Urinary bladder (tissue), 3 donors: ENCODE measurements at regions not wholly inside any gene's neighbourhood (a gene's known extent, or its start where the extent isn't known, plus 50 kb on each side); places are given as distances from the start of the nearest gene placed in this dataset.

Experiments used
- DNase-seq: peaks from one replicate; pipeline ENCODE4 v3.0.0-alpha.2; 2015; ENCODE audit errors: extremely low spot score
- H3K27ac ChIP-seq: one replicate; pipeline ENCODE4 v1.5.1; 2013; ENCODE audit warnings: low read depth, mild to moderate bottlenecking, moderate library complexity
- H3K36me3 ChIP-seq: one replicate; pipeline ENCODE4 v1.6.1; 2013; ENCODE audit warnings: mild to moderate bottlenecking, moderate library complexity; ENCODE audit not compliant: insufficient read depth
- H3K4me1 ChIP-seq: one replicate; pipeline ENCODE4 v1.6.1; 2013; ENCODE audit warnings: mild to moderate bottlenecking, moderate library complexity; ENCODE audit not compliant: insufficient read depth
- H3K4me3 ChIP-seq: one replicate; pipeline ENCODE4 v1.5.1; 2013; ENCODE audit warnings: low read depth, low read length
- WGBS: extraction: QIAGEN DNeasy Blood & Tissue Kit; methylation state at CpG from one replicate; pipeline ENCODE4 v1.1.7; 2013; 5-methylcytosine and 5-hydroxymethylcytosine counted together
- donor health status: healthy with polysubstance abuse.
- donor health status: healthy.

DNA sequence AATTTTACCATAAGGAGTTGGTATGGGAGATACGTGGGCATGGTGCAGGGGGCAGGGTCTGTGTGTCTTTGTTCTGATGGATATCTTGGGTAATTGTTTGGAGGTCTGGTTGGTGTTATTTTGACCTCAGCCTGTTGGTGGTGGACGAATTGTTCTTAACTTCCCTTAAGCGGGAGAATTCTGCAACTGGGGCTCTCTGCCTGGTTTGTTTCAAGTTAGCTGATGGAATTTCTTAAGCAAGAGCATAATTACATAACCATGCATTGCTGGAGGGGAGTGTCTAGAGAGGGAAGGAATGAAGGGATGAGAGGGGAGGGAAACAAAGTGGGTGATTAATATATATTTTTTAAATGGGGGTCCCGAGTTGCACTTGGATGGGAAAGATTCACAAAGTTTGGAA is 908.5 kb upstream of the RAG2 start:
- no peaks in the 10 kb centered on the region for H3K4me1 ChIP-seq
- DNase-seq: no peak
- 76% methylated on average over 4 of the region's 4 CpGs for WGBS
- H3K27ac ChIP-seq: no peak overlapping the region
- H3K4me3 ChIP-seq: no peak overlapping the region
- H3K36me3 ChIP-seq: no peaks in the 10 kb centered on the region

DNA sequence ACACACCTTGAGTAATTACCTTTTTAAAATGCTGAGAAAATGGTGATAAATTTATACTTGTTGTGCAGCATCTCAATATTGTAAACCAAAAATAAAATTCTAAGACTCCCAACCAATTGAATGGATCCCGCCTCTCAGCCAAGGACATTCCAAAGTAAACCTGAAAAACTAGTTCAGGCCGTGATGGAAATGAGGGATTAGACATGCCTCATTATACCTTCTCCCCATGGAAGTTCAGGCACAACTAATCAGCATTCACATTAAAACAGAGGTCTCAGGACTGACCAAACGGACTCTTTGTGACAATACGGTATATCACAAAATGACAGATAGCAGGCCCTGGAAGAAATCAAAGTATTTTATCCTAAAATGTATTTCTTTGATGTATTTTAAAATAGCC is 907.4 kb upstream of the RAG2 start:
- WGBS: 78% methylated on average over 4 of the region's 4 CpGs
- DNase-seq: no peak
- Histone ChIP-seq H3K4me3 (no peak overlapping the region), H3K4me1 (no peaks in the 10 kb centered on the region), H3K36me3 (no peaks in the 10 kb centered on the region), H3K27ac (no peak overlapping the region)

DNA sequence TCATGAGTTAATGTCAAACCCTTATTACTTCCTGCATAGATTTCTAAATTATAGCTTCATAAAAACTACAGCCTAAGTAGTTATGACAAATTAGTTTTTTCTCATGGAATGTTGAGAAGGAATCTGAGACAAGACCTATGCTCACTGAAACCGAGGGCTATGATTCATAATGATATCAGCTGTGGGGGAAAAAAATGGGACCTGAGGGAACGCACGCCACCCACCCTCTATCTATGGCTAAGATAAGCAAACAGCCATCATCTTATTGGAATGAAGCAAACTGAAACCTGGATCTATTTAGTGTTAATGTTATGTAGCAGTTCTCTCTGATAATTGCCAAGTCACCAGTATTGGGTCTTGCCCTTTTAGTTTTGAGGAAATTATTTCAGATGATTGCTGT is 906.9 kb upstream of the RAG2 start:
- WGBS: 56% methylated on average over 3 of the region's 3 CpGs

DNA sequence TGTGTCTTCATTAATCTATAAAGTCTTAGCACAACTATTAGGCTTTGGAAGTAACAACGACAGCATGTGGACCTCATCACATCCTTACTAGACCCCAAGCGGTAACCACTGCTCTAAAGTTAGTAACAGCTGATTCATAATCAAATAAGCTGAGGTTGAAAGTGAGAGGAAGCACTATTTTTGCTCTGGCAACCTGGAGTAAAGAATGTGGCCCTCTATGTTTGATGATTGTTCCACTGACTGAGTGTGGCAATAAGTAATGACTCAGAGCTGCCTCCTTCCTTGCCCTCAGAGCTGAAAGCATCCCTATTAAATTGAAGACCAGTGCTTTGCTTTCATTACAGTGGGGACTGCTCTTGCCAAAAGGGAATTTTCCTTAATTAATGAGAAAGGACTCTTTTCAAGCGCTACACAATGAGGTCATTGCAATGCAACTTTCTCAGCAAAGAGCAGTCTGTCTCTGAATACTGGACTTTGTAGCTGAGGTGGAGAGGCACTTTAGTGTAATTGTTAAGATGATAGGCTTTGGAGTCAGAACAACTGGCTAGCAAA is 906.1 kb upstream of the RAG2 start:
- Histone ChIP-seq H3K4me3 (no peak overlapping the region), H3K4me1 (no peaks in the 10 kb centered on the region), H3K27ac (no peak overlapping the region), H3K36me3 (no peaks in the 10 kb centered on the region)
- no peak for DNase-seq
- 64% methylated on average over 3 of the region's 3 CpGs for WGBS

More for the DNA sequence above, 906.9 kb upstream of the RAG2 start:
- Histone ChIP-seq H3K27ac (no peak overlapping the region), H3K4me3 (no peak overlapping the region), H3K36me3 (no peaks in the 10 kb centered on the region), H3K4me1 (no peaks in the 10 kb centered on the region)
- no peak for DNase-seq

DNA sequence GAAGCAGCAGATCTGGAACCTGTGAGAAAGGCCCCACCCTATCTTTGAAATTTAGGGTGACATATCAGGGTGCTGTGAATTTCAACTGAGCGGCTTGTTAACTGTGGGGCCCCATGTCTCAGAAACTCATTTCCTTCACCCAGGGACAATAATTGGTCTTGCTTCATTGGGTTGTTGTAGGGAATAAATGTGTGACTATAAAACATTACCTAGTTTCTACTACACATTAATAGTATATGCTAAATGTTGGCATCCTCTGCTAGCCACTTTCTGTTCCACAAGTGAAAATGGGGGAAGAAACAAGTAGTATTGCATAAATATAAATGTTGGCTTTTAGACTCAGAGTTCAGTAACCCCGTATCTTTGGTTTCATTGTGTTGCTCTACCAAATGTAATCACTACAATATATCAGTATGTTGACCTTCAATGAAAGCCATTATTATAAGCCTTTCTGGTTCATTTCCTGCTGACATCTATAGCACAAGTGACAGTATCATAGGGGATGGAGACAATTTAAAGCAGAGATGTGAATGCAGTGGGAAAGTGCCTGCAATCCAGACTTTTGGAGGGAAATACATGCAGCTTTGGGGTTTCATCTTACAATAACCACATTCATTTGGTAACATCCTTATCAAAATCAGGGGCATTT is 905.5 kb upstream of the RAG2 start:
- Histone ChIP-seq H3K4me1 (no peaks in the 10 kb centered on the region), H3K27ac (no peak overlapping the region), H3K36me3 (no peaks in the 10 kb centered on the region), H3K4me3 (no peak overlapping the region)
- 93% methylated on average over 2 of the region's 2 CpGs for WGBS
- no peak for DNase-seq

DNA sequence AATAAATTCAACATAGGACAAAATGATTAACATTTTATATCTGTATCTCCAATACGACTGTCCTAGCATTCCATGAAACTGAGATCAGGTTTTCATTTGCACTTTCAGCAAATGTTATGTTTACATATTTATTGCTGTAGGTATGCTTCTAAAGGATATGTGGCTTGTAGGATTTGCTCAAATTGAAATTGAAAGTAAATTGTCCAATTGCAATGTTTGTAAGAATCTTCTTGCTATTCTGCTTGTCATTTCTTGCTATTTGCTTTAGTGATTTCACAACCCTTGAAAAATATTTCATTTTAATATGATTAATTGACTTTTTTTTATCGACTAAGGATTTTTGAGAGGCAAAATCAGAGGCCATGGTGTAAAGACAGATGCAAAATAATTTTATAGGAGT is 904.2 kb upstream of the RAG2 start:
- Histone ChIP-seq H3K27ac (no peak overlapping the region), H3K4me3 (no peak overlapping the region), H3K4me1 (no peaks in the 10 kb centered on the region), H3K36me3 (no peaks in the 10 kb centered on the region)
- DNase-seq: no peak
- 72% methylated on average over 2 of the region's 2 CpGs for WGBS

DNA sequence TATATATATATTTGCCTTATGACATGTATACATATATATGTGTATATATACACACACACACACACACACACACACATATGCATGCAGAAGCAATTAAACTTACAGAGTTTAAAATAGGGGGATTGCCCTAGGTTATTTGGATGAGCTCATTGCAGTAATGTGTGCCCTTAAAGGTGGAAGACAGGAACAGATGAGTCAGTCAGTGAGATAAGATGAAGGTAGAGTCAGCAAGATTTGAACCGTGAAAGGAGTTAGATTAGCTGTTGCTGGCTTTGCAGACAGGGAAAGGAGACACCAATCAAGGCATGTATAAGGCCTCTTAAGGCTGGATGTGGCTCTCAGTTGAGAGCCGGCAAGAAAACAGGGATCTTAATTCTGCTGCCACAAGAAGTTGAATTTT is 902.4 kb upstream of the RAG2 start:
- WGBS: 60% methylated on average over 2 of the region's 2 CpGs
- Histone ChIP-seq H3K4me3 (no peak overlapping the region), H3K4me1 (no peaks in the 10 kb centered on the region), H3K27ac (no peak overlapping the region), H3K36me3 (no peaks in the 10 kb centered on the region)
- no peak for DNase-seq

DNA sequence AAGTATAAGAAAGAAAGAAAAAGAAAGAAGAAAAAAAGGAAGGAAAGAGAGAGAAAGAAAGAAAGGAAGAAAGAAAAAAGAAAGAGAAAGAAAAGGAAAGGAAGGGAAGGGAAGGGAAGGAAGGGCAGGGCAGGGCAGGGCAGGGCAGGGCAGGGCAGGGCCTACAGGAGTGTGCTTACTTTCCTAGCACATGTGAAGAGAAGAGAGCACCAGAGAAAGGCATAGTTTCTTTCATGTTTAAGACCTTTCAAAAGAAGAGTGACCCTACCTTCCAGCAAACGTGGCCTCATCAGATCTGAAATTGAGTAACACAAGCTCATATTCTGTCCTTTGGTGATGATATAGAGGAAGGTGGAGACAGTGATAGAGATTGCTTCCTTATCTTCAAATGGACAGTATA is 899.3 kb upstream of the RAG2 start:
- H3K4me1 ChIP-seq: no peaks in the 10 kb centered on the region

DNA sequence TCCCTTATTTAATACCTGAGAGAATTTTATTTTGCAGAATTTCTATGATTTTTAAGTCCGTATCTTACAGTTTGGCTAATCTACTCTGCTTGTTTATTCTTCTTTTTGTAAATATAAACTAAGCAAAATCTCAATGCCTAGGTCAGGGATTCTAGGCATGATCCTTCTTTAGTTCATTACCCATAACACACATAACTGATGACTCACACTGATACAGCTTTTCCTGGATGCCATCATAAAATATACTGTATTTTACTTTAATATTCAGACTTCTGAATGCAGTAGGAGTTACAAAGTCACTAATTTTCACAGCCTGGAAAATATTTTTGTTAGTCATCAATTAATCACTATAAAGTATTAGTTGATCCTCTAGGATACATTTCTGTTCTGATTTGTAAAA is 898.2 kb upstream of the RAG2 start:
- WGBS: 78% methylated on average over 1 of the region's 1 CpG
- Histone ChIP-seq H3K4me1 (no peaks in the 10 kb centered on the region), H3K27ac (no peak overlapping the region), H3K4me3 (no peak overlapping the region), H3K36me3 (no peaks in the 10 kb centered on the region)
- DNase-seq: no peak

More for the DNA sequence above, 899.3 kb upstream of the RAG2 start:
- no peak for DNase-seq
- 81% methylated on average over 1 of the region's 1 CpG for WGBS
- Histone ChIP-seq H3K36me3 (no peaks in the 10 kb centered on the region), H3K4me3 (no peak overlapping the region), H3K27ac (no peak overlapping the region)

DNA sequence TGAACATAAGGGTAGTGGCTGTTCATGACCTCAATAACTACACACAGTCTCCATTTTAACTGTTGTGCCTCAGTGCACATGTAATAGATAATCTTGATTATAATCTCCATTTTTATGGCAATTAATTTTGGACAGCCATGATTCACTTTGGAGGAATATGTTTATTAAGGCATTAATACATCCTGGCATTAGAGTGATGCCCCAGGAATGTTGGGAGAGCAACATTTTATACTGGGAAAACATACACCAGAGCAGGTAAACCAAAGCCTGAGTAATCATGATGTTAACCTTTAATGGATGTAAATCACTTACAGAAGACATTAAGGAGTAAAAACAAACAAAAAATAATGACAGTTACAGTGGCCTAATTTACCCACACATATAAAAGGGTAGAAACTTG is 886.3 kb upstream of the RAG2 start:
- no peak overlapping the region for H3K4me3 ChIP-seq
- DNase-seq: no peak
- H3K36me3 ChIP-seq: no peaks in the 10 kb centered on the region
- no peak overlapping the region for H3K27ac ChIP-seq
- no peaks in the 10 kb centered on the region for H3K4me1 ChIP-seq

DNA sequence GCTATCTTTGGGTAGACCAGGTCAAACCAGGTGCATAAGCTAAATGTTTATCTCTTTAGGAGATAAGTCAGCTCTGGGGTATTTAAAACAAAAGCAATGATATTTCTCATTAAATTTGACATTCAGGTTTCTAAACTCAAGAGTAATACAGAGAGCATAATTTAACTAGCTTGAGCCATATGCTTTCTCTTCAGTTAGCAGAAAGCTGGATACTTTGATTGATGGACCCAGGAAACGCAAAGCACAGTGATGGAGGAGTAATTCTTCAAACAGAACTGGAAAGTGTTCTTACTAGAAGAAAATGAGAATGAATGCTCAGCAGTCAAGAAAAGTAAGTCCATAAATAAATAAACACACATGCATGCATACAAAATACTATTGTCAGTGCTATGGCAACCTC is 885.7 kb upstream of the RAG2 start:
- Histone ChIP-seq H3K4me3 (no peak overlapping the region), H3K27ac (no peak overlapping the region), H3K4me1 (no peaks in the 10 kb centered on the region), H3K36me3 (no peaks in the 10 kb centered on the region)
- 83% methylated on average over 1 of the region's 1 CpG for WGBS
- DNase-seq: no peak

DNA sequence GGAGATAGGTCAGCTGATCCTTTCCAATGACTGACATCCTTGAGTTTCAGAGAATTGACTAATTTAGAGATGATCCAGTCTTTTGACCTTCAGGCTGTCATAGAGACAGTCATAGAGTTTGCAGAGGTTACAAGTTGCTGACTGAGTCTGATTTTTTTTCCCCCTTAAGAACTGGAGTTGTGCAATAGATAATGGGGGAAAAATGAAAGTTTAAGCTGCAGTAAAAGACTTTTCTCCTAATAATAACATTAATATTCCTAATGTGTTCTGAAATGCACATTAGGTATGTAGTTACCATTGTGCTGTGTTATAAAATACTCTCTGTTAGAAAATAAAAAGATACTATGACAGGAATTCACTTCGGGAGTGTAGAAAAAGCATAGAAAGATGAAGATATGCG is 876.9 kb upstream of the RAG2 start:
- H3K4me1 ChIP-seq: no peaks in the 10 kb centered on the region
- no peaks in the 10 kb centered on the region for H3K36me3 ChIP-seq
- no peak overlapping the region for H3K27ac ChIP-seq
- 50% methylated on average over 2 of the region's 2 CpGs for WGBS
- no peak for DNase-seq
- no peak overlapping the region for H3K4me3 ChIP-seq

DNA sequence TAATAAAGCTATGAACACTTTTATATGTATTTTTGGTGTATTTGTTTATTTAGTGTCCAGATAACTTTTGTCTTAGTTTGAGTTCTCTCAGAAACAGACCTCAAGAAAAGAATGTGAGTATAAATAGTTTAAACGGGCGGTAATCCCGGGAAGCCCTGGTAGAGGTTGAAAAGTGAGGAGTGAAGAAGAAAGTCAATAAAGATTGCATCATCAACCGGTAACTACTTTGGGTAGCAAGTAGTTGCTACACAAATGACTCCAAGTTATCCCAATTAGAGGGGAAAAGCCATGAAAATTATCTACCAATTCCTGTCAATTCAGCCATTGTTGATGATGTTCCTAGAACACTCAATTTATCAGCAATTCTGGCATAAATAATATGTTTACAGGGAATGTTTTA is 870.3 kb upstream of the RAG2 start:
- no peak for DNase-seq
- Histone ChIP-seq H3K4me3 (no peak overlapping the region), H3K27ac (no peak overlapping the region), H3K36me3 (no peaks in the 10 kb centered on the region), H3K4me1 (no peaks in the 10 kb centered on the region)
- WGBS: 74% methylated on average over 4 of the region's 4 CpGs

DNA sequence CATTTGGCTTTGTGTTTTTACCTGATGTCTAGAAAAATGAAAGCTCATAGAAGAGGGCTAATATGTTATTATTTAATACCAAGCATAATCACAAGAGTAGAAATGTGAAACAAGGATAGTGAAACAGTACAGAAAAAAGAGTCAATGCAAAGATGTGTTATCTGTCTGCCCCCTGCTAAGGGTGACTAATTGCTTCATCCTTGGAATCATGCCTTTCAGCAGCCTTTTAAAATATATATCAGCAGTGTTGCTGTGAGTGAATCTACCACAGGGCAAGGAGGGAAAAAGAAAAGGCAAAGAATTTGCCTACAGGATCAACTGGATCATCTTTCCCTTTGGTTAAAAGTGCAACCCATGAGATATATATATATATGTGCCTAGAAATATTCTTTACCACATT is 867.2 kb upstream of the RAG2 start:
- Histone ChIP-seq H3K36me3 (no peaks in the 10 kb centered on the region), H3K4me1 (no peaks in the 10 kb centered on the region), H3K27ac (no peak overlapping the region), H3K4me3 (no peak overlapping the region)
- DNase-seq: no peak

DNA sequence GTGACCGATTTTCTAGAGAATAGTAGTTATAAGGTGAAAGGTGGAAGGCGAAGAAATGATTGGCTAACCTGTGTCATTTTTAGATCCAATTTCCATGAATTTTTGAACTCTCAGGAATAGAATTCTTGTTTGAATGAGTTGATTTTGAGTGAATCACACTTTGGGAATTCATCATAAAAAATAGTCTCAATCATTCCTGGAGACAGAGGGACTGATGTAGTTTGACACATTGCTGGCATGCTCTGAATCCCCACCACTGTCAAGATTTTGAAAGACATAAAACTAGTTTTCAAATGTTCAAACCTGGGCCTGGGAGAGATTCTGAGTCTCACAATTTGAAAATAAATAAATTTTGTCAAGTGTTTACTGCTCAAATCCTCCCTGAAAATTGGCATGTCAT is 861.4 kb upstream of the RAG2 start:
- Histone ChIP-seq H3K27ac (no peak overlapping the region), H3K36me3 (no peaks in the 10 kb centered on the region), H3K4me1 (no peaks in the 10 kb centered on the region), H3K4me3 (no peak overlapping the region)
- WGBS: 96% methylated on average over 2 of the region's 2 CpGs
- DNase-seq: no peak
